HG02885 (cell line): ENCODE measurements at regions not wholly inside any gene's neighbourhood (a gene's known extent, or its start where the extent isn't known, plus 50 kb on each side); places are given as distances from the start of the nearest gene placed in this dataset.

Source experiments
- ATAC-seq: cut with Tn5 transposase; IDR thresholded peaks from one replicate; pipeline ENCODE4 v1.9.1; 2021; ENCODE audit warnings: mild to moderate bottlenecking; ENCODE audit not compliant: unreplicated experiment, poor library complexity

DNA sequence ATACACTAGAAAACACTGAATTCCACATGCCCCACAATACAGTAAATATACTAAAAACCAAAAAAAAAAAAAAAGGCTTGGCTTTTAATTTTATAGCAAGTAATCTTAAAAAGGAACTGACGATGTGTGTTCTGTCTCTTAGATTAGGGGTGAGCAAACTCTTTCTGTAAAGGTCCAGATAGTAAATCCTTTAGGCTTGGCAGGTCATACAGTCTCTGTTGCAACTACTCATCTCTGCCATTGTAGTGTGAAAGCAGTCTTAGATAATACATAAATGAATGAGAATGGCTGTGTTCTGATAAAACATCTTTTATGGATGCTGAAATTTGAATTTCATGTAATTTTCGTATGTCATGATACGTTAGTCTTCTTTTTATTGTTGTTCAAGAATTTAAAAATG lies 150.2 kb downstream of the SLC30A10 start:
- ATAC-seq, result no peak

DNA sequence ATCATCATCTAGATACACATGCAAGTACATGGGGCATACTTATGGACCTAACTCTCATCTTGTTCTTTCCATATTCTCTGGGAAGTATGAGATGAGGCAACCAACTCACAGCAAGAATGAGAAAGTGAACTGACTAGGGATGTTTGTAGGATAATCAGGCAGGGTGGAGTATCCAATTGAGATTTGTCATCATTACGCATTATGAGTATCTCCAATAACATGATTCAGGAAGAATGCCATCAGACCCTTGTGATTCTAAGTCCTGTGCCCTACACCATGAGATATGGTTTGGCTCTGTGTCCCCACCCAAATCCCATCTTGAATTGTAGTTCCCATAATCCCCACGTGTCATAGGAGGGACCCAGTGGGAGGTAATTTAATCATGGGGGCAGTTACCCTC lies 154.0 kb downstream of the SLC30A10 start:
- no peak for ATAC-seq

DNA sequence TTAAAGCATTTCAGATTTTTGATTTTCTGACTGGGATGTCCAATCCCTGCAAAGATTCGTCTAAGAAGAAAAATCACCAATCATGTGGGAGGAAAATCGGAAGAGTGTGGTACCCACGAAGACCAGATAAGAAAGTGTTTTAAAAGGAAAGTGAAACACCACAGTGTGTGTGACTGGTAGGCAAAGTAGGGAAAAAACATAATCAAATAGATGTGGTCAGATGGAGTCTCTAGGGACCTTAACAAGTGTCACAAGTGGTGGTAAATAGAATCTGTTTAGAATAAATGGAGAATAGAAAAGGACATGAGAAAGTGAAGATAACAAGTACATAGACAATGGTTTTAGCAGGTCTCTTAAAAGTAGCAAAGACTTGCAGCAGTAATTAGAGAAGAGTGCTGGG lies 154.6 kb downstream of the SLC30A10 start:
- peak; percentile 100 for ATAC-seq

DNA sequence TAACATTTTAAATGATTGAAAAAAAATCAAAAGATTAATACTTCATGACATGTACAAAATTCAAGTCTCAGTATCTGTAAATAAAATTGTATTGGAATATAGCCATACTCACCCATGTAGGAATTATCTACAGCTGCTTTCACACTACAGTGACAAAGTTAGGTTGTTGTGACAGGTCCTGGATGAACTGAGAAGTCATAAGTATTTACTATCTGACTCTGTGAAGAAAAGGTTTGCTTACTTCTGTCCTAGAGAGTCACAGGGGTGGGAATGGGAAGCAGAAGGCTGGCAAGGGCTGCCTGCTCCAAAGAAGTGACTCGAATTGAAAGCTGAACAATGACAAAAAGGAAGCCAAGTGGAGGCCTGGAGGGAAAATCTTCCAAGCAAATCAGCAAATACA lies 155.2 kb downstream of the SLC30A10 start:
- no peak for ATAC-seq

DNA sequence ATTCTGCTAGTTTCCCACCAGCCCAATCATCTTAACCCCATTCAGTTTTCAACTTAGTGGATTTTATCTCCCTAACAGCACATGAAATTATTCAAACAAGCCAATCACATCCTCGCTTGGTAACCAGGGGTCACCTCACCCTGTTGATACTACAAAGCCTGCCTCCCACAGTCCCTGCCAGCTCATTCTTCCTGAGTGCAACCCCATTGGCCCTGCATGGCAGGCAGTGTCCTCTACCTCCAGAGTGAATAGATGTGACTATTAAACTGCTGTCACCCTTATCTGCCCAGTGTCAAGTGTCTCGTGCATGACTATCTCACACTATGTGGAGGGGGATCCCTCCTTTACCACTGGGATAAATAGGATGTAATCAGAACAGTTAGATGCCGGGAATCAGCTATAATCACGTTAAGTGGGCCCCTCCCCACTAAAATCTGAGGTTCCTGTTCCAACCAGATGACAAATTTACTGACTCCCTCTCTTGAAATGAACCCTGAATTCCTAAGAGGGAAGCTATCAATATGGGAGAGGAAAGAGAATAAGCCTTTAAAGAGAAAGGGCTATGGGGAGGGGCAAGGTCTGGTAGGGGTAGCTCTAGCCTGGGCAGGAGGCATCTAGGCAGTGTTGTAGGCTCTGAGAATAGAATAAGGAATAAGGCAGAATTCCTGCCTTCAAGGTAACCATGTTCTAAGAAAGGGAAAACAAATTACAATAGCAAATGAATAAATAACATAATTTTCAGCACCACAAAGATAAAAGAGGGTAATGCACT lies 155.9 kb downstream of the SLC30A10 start:
- no peak for ATAC-seq

- no peak for ATAC-seq
These were observed 157.3 kb downstream of the SLC30A10 start for GRCh38 chr1:219771080-219771479.

- ATAC-seq, result no peak
These were observed 150.4 kb upstream of the ZC3H11B start for GRCh38 chr1:219763321-219763720.

- no peak for ATAC-seq
These were observed 148.4 kb upstream of the ZC3H11B start for GRCh38 chr1:219761208-219761860.

- no peak for ATAC-seq
These were observed 146.2 kb upstream of the ZC3H11B start for GRCh38 chr1:219759095-219759494.

DNA sequence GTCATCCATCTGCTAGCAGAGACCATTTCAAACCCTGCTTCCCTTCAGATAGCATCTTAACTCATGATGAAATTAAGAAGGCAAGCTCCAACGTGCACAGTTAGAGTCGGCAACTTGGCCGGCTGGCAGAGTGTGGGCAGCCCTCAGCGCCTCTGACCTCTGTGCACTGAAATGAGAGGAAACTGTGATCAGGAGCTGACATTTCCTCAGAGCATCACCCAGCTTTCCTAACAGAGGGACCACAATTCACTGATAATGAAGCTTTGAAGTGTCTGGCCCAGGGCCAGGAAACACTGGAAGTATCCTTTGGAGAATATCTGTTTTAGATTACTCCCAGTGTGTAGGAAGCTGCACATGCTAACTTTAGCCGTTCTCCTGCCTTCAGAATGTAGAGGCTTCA lies 145.0 kb upstream of the ZC3H11B start:
- ATAC-seq, result no peak

- ATAC-seq, result no peak
These were observed 142.3 kb upstream of the ZC3H11B start for GRCh38 chr1:219755234-219755633.

DNA sequence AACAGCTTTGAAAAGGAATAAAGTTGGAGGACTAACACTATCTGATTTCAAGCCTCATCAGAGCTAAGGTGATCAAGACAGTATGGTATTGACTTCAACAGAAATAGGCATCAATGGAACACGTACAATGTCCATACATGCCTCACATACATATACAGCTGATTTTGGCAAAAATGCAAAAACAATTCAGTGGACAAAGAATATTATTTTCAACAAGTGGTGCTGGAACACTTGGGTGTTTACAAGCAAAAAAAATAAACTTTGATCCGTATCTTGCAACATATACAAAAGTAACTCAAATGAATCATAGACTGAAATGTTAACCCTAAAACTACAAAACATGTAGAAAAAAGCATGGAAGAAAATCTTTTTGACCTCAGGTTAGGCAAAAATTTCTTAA lies 141.9 kb upstream of the ZC3H11B start:
- no peak for ATAC-seq

- no peak for ATAC-seq
These were observed 141.0 kb upstream of the ZC3H11B start for GRCh38 chr1:219753914-219754313.

- ATAC-seq, result no peak
These were observed 139.7 kb upstream of the ZC3H11B start for GRCh38 chr1:219752645-219753044.

DNA sequence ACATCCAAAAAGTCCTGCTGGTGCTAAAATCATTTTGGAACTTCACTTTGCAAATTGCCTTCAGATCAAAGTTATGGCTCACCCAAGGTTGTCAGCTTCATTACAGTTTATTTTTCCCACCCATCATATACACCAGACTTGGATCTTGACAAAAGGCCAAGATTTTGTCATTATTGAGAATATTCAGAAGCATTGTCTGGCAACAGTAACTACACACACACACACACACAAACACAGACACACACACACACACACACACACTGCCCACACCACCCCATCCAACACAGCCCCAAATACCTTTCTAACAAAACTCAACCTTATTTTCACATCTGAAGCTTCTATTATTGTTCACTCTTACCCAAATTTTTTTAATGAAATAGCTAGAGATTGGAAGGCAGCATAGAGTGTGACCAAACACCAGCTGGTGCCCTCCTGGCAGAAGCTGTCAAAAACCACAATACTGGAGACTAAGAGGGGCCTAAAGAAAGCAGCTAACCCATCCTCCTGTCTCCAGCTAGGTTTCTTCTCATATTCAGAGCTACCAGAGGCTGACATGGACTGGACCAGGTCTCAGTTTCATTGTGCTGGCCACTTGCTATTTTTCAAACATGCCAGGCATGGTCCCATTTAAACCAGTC lies 139.1 kb upstream of the ZC3H11B start:
- ATAC-seq, result no peak

GRCh38 chr1:219749370-219749769 lies 136.5 kb upstream of the ZC3H11B start:
- ATAC-seq, result no peak

GRCh38 chr1:219746141-219746540 lies 133.2 kb upstream of the ZC3H11B start:
- no peak for ATAC-seq

DNA sequence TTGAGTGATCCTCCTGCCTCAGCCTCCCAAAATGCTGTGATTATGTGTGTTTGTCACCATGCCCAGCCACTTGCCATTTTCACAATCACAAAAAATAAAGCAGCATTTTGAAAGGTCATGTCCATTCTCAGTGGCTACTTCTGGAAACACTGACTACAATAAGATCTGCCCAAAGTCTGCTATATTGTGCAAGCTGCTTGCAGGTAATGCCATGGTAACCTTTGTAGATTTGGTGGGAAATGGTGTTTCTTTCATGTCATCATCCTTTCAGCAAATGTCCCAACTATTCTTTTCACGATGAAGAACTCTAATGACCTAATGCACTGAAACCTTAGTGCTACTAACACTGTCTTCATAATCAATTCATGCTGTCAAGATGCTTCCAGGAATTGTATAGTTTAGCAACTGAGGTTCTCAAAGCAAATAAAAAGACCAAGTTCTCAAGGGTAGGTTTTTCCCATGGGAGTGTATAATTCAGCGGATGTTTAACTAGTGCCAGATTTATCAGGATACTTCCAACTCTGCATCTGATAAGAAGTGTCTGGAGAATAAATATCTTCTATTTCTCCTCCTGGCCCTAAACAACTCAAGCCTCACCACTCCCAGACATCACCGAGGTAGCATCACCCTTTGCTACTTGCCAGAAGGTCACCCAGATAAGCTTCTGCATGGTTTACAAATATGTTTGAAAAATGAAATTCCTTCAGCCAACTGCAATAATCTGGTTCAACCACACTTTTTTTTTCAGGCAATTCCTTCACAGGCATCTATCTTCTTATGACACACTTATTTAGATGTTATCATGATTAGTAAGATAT lies 132.0 kb upstream of the ZC3H11B start:
- ATAC-seq, result no peak

DNA sequence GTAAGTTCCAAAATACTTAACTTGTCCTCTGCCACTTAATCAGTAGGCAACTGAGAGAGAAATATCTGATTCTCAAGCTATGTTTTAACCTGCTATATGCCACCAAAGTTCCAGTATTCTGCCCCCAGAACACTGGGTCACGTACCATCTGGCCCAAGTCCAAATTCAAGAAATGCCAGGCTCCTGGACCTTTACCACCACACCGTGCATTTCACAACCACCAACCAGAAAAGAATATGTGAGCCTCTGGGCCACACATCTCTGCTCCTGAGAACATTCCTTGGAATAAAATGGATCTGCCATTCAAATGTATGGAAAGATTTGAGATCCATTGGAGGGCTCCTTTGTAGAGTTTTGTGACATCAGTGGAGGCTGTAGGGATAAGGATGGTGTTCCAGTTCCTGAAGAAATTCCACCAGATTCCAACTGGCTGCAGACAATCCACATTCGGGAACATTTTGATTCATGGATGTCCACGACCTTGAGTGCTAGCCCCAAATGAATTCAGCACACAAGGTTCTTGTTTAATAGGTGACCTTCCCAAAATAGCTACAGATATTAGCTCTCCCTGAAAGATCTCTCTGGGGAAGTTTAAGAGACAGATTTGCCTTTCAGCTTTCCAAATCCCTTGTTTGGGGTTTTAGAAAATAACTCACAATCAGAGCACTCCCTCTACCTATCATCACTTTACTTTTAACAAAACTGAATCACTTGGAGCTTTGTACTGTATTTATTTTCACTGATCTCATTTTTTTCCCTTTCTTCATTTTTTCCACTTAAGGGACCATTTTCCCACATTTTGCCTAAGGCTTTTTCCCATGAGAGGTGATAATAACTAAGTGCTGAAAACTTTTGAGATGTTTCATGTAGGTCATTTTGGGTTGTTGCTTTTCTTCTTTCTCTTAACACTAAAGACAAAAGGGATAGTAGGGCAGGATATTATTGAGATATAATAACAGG lies 128.4 kb upstream of the ZC3H11B start:
- ATAC-seq, result no peak
